Mesothelial cell of epicardium (in vitro differentiated cells): ENCODE measurements at regions not wholly inside any gene's neighbourhood (a gene's known extent, or its start where the extent isn't known, plus 50 kb on each side); places are given as distances from the start of the nearest gene placed in this dataset.

Experiments used
- DNase-seq, 2 experiments: peaks; one replicate each; pipeline ENCODE4 v3.0.0; 2021; ENCODE audit warnings: low spot score in 2 of 2; ENCODE audit not compliant: unreplicated experiment in 2 of 2
- H3K27ac Mint-ChIP-seq: 2 replicates; pipeline ENCODE4 v1.8.0; 2021; ENCODE audit warnings: mixed read lengths
- H3K27me3 Mint-ChIP-seq: 2 replicates; pipeline ENCODE4 v1.8.0; 2021; ENCODE audit warnings: low read depth, mixed read lengths
- H3K36me3 Mint-ChIP-seq: 2 replicates; pipeline ENCODE4 v1.8.0; 2021; ENCODE audit warnings: mixed read lengths
- H3K4me1 Mint-ChIP-seq: 2 replicates; pipeline ENCODE4 v1.8.0; 2021; ENCODE audit warnings: mixed read lengths
- H3K4me3 Mint-ChIP-seq: 2 replicates; pipeline ENCODE4 v1.8.0; 2021; ENCODE audit warnings: mild to moderate bottlenecking, moderate library complexity, mixed read lengths
- H3K9me3 Mint-ChIP-seq: 2 replicates; pipeline ENCODE4 v1.8.0; 2021; ENCODE audit warnings: mixed read lengths
- TF ChIP-seq, protein P1 (sequence below): fragments of 200-600 bp; sonication (generic); IDR thresholded peaks from one replicate; pipeline ENCODE4 v1.5.0; 2021; ENCODE audit warnings: antibody characterized with exemption; ENCODE audit not compliant: unreplicated experiment

DNA sequence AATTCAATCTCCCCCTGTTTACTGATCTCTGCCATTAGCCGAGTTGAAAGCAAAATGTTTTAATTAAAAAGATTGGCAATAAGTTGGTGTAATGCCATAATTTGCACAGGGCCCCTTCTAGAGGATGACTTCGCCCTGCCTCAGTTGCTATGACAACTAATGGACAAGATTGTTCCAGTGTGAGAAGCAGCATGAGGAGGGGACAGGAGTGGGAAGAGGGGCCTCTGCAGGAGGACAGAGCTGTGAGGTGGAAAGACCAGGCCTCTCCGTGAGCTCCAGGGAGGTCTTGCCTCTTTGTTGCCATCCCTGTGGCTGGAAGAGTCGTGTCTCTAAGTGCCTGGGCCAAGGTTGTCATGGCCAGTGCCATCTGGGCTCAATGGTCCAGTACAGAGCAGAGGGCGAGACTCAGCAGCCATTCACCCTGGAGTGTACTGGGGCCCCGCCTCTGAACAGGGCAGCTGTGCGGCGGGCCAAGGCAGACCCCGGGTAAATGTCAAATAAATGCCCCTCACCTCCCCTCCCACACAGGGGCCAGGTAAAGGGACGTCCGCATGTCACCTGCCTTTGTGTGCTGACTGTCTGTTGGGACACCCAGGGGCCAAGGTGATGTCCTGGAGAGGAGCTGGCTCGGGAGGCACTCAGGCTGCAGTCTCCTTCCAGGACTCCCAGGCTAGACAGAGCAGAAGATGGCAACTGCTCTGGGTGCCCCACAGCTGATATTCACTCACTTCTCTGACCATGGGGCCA lies 97.0 kb upstream of the RET start:
- TF ChIP-seq, protein P1, sequence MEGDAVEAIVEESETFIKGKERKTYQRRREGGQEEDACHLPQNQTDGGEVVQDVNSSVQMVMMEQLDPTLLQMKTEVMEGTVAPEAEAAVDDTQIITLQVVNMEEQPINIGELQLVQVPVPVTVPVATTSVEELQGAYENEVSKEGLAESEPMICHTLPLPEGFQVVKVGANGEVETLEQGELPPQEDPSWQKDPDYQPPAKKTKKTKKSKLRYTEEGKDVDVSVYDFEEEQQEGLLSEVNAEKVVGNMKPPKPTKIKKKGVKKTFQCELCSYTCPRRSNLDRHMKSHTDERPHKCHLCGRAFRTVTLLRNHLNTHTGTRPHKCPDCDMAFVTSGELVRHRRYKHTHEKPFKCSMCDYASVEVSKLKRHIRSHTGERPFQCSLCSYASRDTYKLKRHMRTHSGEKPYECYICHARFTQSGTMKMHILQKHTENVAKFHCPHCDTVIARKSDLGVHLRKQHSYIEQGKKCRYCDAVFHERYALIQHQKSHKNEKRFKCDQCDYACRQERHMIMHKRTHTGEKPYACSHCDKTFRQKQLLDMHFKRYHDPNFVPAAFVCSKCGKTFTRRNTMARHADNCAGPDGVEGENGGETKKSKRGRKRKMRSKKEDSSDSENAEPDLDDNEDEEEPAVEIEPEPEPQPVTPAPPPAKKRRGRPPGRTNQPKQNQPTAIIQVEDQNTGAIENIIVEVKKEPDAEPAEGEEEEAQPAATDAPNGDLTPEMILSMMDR = no peak
- Mint-ChIP-seq H3K36me3 (no peaks in the 10 kb centered on the region), H3K27ac (no peak overlapping the region), H3K4me3 (no peak overlapping the region), H3K27me3 (peaks cover 2% of the 10 kb centered on the region), H3K9me3 (no peaks in the 10 kb centered on the region), H3K4me1 (no peaks in the 10 kb centered on the region)
- DNase-seq = peak; percentile 5 to 19

DNA sequence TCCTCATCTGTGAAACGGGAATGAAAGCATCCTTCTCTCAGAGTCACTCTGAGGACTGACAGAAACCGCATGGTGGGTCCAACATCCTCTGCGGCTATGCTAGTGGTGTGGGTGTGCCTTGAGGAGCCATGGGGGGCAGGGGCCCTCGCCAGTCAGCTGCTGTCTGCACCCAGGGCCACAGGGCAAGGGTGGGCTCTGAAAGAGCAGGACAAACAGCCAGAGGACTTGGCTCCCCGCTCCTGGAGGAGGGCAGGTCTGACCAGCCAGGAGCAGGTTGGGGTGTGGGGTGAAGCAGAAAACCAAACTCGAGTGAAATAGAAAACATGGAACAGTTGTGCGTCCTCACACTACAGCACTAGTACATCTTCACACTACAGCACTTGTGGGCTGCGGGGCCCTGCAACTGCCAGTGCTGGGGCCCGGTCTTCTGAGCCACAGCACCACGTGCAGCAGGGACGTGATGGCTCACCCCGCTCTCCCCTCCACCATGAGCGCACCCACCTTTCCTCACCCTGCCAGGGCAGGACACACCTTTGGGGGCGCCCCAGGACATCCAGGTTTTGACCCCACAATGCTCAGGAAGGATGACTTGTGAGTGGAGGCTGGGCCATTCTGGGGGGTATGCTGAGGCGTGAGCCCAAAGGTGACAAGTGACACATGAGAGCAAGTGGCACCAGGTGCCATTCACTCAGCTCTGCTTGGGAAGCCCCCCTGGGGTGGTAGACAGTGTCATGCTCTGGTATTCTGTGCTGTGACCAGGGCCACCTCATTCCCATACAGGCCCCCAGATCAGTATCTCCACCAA lies 96.1 kb upstream of the RET start:
- Mint-ChIP-seq H3K36me3 (no peaks in the 10 kb centered on the region), H3K9me3 (no peaks in the 10 kb centered on the region), H3K4me3 (no peak overlapping the region), H3K27me3 (peaks cover 2% of the 10 kb centered on the region), H3K4me1 (no peaks in the 10 kb centered on the region), H3K27ac (no peak overlapping the region)
- peak in 1 of 2 experiments; percentile 33 for DNase-seq
- TF ChIP-seq, protein P1 = no peak

DNA sequence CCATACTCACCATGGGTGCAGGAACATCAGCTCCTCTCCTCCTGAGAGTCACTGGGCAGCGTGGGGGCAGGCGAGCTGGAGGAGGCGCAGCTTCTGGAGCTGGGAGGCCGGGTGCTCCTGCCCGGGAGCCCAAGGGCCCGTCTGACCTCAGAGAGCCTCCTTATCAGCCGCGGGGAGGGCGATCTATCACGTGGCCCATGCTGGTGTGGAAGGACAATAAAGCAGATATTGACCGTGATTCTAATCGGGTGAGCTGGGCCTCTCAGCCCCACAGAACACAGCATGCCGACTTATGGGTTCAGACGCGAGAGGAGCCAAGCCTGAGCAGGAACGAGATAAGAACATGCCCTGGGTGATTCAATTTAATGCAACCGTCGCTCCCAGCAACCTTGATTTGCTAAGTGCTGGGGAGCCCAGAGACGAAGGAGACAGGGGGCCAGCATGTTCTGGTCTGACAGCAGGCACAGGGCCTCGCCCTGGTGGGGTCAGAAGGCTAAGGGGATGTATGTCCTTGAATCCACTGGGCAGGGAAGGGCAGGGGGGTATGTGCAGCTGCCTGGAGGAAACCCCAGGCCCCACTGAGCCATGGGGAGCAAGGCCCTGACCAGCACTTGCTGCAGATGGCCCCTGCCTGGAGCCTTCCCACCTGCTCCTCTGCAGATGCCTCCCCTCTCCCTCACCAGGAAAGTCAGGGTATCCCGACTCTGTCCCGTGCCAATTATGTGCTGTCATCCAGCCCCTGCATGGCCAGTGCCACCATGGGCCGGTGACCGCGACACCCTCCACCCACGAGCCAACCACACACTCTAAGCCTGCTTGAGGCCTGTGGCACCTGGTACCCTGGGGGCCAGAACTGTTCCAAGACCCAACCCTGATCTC lies 95.3 kb upstream of the RET start:
- Mint-ChIP-seq H3K27ac (no peak overlapping the region), H3K9me3 (no peaks in the 10 kb centered on the region), H3K4me3 (no peak overlapping the region), H3K36me3 (no peaks in the 10 kb centered on the region), H3K4me1 (no peaks in the 10 kb centered on the region), H3K27me3 (peaks cover under 1% of the 10 kb centered on the region)
- TF ChIP-seq, protein P1 = no peak
- peak; percentile 17 to 37 for DNase-seq

DNA sequence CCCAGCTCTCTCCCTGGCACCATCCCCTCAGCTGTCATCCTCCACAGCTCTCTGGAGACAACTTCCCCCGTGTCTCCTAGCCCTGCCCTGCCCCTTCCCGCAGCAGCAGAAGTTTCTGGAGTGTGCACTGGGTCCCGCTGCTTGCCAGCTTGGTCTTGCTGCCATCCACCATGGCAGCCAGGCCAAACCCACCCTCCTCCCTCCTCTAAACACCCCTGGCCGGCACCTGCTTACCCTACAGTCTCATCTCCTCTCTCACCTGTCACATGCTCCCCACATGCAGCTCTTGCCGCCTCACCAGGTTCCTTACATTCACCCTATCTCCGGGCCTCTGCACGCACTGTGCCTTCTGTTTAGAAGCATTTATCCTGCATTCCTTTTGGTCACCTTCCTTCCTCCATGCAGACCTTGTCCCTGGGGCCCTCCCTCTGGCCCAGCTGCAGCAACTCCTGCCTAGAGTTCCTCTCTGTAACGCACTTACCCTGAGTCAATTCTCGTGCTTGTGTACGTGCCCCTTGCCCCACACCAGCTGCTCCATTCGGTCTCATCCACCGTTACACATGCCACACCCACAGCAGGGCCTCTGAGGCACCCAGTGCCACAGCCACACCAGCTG lies 93.9 kb upstream of the RET start:
- TF ChIP-seq, protein P1 = no peak
- H3K4me3 Mint-ChIP-seq = no peak overlapping the region
- peak in 1 of 2 experiments; percentile 8 for DNase-seq
- no peaks in the 10 kb centered on the region for H3K9me3 Mint-ChIP-seq
- no peaks in the 10 kb centered on the region for H3K27me3 Mint-ChIP-seq
- H3K4me1 Mint-ChIP-seq = no peaks in the 10 kb centered on the region
- H3K27ac Mint-ChIP-seq = no peak overlapping the region
- no peaks in the 10 kb centered on the region for H3K36me3 Mint-ChIP-seq

DNA sequence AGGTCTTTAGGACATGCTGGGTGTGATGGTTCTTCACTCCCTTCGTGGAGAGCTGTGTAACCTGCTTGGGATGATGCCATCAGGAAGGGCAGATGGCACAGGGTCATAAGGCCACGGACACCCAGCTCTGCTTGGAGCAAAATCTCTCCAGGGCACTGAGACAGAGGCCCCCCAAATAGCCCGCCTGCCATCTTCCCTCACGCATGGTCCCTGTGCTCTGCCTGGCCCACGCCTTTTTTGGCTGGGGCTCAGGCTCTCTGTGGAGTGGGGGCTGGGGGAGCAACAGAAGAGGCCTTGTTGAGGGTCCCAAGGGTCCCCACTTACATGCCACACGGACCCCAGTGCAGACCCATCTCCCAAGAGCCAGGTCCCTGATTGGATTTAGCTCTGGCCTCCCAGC lies 93.3 kb upstream of the RET start:
- TF ChIP-seq, protein P1 = no peak
- Mint-ChIP-seq H3K9me3 (no peaks in the 10 kb centered on the region), H3K27me3 (no peaks in the 10 kb centered on the region), H3K27ac (no peak overlapping the region), H3K4me3 (no peak overlapping the region), H3K4me1 (no peaks in the 10 kb centered on the region), H3K36me3 (no peaks in the 10 kb centered on the region)
- peak in 1 of 2 experiments; percentile 8 for DNase-seq
